ENCODE measurements at regions not wholly inside any gene's neighbourhood (a gene's known extent, or its start where the extent isn't known, plus 50 kb on each side); places are given as distances from the start of the nearest gene placed in this dataset.

GRCh38 chr12:96141216-96141912 is 52.8 kb upstream of the ELK3 start:
- TF ChIP-seq CTCF (IDR thresholded peaks at IDR 0.05) (no peak), POLR2A (IDR thresholded peaks at IDR 0.05) (no peak)
